ENCODE measurements at regions not wholly inside any gene's neighbourhood (a gene's known extent, or its start where the extent isn't known, plus 50 kb on each side); places are given as distances from the start of the nearest gene placed in this dataset.

DNA sequence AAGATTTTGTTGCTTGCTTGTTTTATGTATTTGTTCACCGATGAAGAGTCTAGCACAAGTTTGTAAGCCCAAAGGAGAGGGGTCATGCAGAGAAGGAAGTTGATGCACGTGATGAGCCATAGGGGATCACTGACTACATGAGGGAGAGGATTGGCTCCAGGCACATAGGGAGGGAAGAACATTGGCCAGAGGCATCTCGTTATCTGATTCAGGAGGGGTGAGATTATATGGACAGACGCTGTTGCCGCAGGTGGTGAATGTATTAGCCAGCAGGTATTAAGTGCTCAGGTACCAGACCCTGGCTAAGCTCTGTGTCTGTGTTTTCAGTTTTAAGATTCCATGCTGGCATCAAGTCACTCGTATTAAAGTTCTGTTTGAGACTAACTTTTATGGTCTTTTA, 91.8 kb upstream of the CHST9 start:
- no peaks in the 10 kb centered on the region for H3K36me3 Mint-ChIP-seq (ENCODE audit: insufficient read depth)

DNA sequence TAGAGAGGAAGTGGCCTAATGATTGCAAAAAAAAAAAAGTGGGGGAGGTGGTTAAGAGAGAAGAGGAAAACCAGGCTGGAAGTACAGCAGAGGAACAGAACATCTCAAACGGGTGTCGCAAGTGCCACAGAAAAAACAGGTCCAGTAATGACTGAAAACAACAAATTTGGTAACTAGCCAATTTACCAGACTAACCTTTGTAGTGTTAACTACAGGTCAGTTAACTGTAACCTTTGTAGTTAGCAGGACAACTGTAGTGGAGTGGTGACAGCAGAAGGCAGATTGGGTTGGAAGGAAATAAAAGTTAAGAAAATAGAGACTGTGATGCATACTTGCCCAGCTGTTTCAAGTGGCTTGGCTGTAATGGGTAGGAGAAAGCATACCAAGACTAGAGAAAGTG, 91.4 kb upstream of the CHST9 start:
- H3K27ac Mint-ChIP-seq, result no peak overlapping the region
- DNase-seq (ENCODE audit: low spot score, unreplicated experiment), result no peak
- H3K36me3 Mint-ChIP-seq (ENCODE audit: insufficient read depth), result no peaks in the 10 kb centered on the region
- no peaks in the 10 kb centered on the region for H3K27me3 Mint-ChIP-seq
- H3K4me3 Mint-ChIP-seq (ENCODE audit: low read depth), result no peak overlapping the region
- peaks cover 2% of the 10 kb centered on the region for H3K4me1 Mint-ChIP-seq (ENCODE audit: low read depth)
- H3K9me3 Mint-ChIP-seq (ENCODE audit: low read depth), result no peaks in the 10 kb centered on the region
- TF ChIP-seq, protein P1, sequence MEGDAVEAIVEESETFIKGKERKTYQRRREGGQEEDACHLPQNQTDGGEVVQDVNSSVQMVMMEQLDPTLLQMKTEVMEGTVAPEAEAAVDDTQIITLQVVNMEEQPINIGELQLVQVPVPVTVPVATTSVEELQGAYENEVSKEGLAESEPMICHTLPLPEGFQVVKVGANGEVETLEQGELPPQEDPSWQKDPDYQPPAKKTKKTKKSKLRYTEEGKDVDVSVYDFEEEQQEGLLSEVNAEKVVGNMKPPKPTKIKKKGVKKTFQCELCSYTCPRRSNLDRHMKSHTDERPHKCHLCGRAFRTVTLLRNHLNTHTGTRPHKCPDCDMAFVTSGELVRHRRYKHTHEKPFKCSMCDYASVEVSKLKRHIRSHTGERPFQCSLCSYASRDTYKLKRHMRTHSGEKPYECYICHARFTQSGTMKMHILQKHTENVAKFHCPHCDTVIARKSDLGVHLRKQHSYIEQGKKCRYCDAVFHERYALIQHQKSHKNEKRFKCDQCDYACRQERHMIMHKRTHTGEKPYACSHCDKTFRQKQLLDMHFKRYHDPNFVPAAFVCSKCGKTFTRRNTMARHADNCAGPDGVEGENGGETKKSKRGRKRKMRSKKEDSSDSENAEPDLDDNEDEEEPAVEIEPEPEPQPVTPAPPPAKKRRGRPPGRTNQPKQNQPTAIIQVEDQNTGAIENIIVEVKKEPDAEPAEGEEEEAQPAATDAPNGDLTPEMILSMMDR (IDR thresholded peaks at IDR 0.05; ENCODE audit: unreplicated experiment), result no peak

More for the DNA sequence above, 91.8 kb upstream of the CHST9 start:
- Mint-ChIP-seq H3K4me3 (ENCODE audit: low read depth) (no peak overlapping the region), H3K27ac (no peak overlapping the region), H3K9me3 (ENCODE audit: low read depth) (no peaks in the 10 kb centered on the region), H3K4me1 (ENCODE audit: low read depth) (peaks cover 2% of the 10 kb centered on the region), H3K27me3 (no peaks in the 10 kb centered on the region)
- TF ChIP-seq, protein P1 (IDR thresholded peaks at IDR 0.05; ENCODE audit: unreplicated experiment), result no peak
- no peak for DNase-seq (ENCODE audit: low spot score, unreplicated experiment)

DNA sequence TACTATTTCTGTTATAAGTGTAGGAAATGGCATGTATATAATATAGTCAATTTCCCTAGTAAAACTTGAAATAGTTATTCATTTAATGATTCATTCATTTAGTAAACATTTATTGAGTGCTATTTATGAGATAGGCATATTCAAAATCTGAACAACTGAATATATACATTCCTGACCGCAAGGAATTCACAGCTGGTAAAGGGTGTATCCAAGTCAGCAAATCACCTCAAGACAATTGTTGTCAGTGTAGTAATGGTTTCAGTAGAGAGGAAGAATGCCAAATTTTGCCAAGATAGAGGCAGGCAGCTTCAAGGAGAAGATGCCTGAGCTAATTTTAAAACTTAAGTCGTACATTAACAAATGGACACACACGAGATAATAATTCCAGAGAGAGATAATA, 89.8 kb upstream of the CHST9 start:
- no peak for DNase-seq (ENCODE audit: low spot score, unreplicated experiment)
- H3K27me3 Mint-ChIP-seq, result no peaks in the 10 kb centered on the region
- H3K9me3 Mint-ChIP-seq (ENCODE audit: low read depth), result peaks cover 4% of the 10 kb centered on the region
- H3K36me3 Mint-ChIP-seq (ENCODE audit: insufficient read depth), result no peaks in the 10 kb centered on the region
- no peak overlapping the region for H3K27ac Mint-ChIP-seq
- peaks cover 2% of the 10 kb centered on the region for H3K4me1 Mint-ChIP-seq (ENCODE audit: low read depth)
- TF ChIP-seq, protein P1 (IDR thresholded peaks at IDR 0.05; ENCODE audit: unreplicated experiment), result no peak
- H3K4me3 Mint-ChIP-seq (ENCODE audit: low read depth), result no peak overlapping the region

DNA sequence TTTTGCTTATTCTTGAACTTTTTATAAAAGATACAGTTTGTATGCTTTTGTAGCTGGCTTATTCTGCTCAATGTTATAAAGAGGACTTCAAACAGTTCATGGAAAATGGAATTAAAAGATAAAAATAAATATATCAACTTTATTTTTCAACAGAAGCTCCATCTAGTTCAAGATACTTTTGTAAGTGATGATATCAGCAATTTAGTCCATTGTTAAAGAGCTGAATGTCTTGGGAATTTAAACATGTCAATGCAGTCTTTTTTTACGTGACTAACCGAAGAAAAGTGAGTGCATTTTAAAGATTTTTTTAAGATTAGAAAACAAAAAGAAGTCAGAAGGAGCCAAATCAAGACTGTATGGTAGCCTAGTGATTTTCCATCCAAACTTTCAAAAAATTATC, 85.4 kb upstream of the CHST9 start:
- Mint-ChIP-seq H3K36me3 (ENCODE audit: insufficient read depth) (no peaks in the 10 kb centered on the region), H3K9me3 (ENCODE audit: low read depth) (peaks cover 4% of the 10 kb centered on the region), H3K27me3 (no peaks in the 10 kb centered on the region), H3K27ac (no peak overlapping the region), H3K4me1 (ENCODE audit: low read depth) (no peaks in the 10 kb centered on the region), H3K4me3 (ENCODE audit: low read depth) (no peak overlapping the region)
- DNase-seq (ENCODE audit: low spot score, unreplicated experiment), result no peak
- TF ChIP-seq, protein P1 (IDR thresholded peaks at IDR 0.05; ENCODE audit: unreplicated experiment), result no peak

DNA sequence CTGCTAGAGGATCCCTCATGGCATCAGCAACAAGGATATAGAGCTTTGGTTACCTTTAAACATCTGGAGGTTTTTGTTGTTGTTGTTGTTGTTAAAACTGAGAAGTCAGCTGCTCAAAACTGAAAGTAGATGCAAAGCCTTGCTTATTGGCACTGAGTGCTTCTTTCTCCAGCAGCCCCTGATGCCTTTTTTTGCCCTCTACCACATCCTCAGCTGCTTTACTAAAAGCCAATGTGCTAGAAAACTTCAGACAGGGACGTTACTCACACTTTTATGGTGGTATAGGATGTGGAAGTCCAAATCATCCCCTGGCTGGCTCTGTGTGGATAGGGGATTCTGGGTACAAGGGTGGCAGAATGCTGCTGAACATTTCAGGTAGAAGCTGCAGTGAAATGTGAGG, 78.3 kb upstream of the CHST9 start:
- DNase-seq (ENCODE audit: low spot score, unreplicated experiment), result no peak
- Mint-ChIP-seq H3K4me3 (ENCODE audit: low read depth) (no peak overlapping the region), H3K9me3 (ENCODE audit: low read depth) (peaks cover 20% of the 10 kb centered on the region), H3K27ac (no peak overlapping the region), H3K27me3 (no peaks in the 10 kb centered on the region), H3K36me3 (ENCODE audit: insufficient read depth) (peaks cover 1% of the 10 kb centered on the region), H3K4me1 (ENCODE audit: low read depth) (no peaks in the 10 kb centered on the region)
- TF ChIP-seq, protein P1 (IDR thresholded peaks at IDR 0.05; ENCODE audit: unreplicated experiment), result no peak
